NCI-H82 treated with DMSO at 0.1 percent for 48 hours (cell line): ENCODE measurements at regions not wholly inside any gene's neighbourhood (a gene's known extent, or its start where the extent isn't known, plus 50 kb on each side); places are given as distances from the start of the nearest gene placed in this dataset.

Experiments used
- DNase-seq: peaks from one replicate; lab custom pipeline; 2025; ENCODE audit not compliant: unreplicated experiment; lab: John Stamatoyannopoulos, UW

GRCh38 chr1:229047840-229048620 is 222.9 kb upstream of the RAB4A start:
- no peak for DNase-seq

- DNase-seq: no peak
Measured at GRCh38 chr1:229048896-229049295, 222.0 kb upstream of the RAB4A start.

GRCh38 chr1:229056046-229056445 is 214.9 kb upstream of the RAB4A start:
- DNase-seq: no peak

- DNase-seq: no peak
Measured at GRCh38 chr1:229058111-229058561, 212.8 kb upstream of the RAB4A start.

- no peak for DNase-seq
Measured at GRCh38 chr1:229058729-229059128, 212.2 kb upstream of the RAB4A start.

GRCh38 chr1:229059671-229060539 is 211.0 kb upstream of the RAB4A start:
- DNase-seq: no peak

GRCh38 chr1:229062135-229062534 is 208.8 kb upstream of the RAB4A start:
- no peak for DNase-seq

GRCh38 chr1:229063154-229063773 is 207.6 kb upstream of the RAB4A start:
- DNase-seq: no peak

GRCh38 chr1:229064320-229065168 is 206.4 kb upstream of the RAB4A start:
- DNase-seq: no peak

- no peak for DNase-seq
Measured at GRCh38 chr1:229065613-229066012, 205.3 kb upstream of the RAB4A start.

GRCh38 chr1:229066591-229066990 is 204.3 kb upstream of the RAB4A start:
- DNase-seq: no peak

GRCh38 chr1:229067546-229067945 is 203.4 kb upstream of the RAB4A start:
- no peak for DNase-seq

GRCh38 chr1:229068270-229068987 is 202.5 kb upstream of the RAB4A start:
- no peak for DNase-seq

- DNase-seq: no peak
Measured at GRCh38 chr1:229069176-229069575, 201.7 kb upstream of the RAB4A start.

GRCh38 chr1:229070168-229070567 is 200.7 kb upstream of the RAB4A start:
- DNase-seq: no peak

GRCh38 chr1:229073251-229073650 is 197.7 kb upstream of the RAB4A start:
- no peak for DNase-seq

GRCh38 chr1:229075217-229075616 is 195.7 kb upstream of the RAB4A start:
- DNase-seq: no peak

- no peak for DNase-seq
Measured at GRCh38 chr1:229075716-229076115, 195.2 kb upstream of the RAB4A start.

GRCh38 chr1:229076195-229076594 is 194.7 kb upstream of the RAB4A start:
- no peak for DNase-seq

GRCh38 chr1:229079016-229079595 is 191.8 kb upstream of the RAB4A start:
- DNase-seq: no peak
